GM23248 (cell line): ENCODE measurements at regions not wholly inside any gene's neighbourhood (a gene's known extent, or its start where the extent isn't known, plus 50 kb on each side); places are given as distances from the start of the nearest gene placed in this dataset.
"Not testable (repeated sequence)": the region's sequence is repeated elsewhere in the genome, so short reads cannot be mapped to it uniquely, and the experiment has no call there.

Source experiments
- DNase-seq: peaks from one replicate; pipeline ENCODE4 v3.0.0-alpha.2; 2015
- H2AFZ ChIP-seq: fragments of 200-600 bp; sonication (generic); 2 replicates; pipeline ENCODE4 v1.6.1; 2016; ENCODE audit warnings: antibody characterized with exemption
- H3F3A ChIP-seq: fragments of 200-600 bp; sonication (generic); 2 replicates; pipeline ENCODE4 v1.6.1; 2016; ENCODE audit warnings: mild to moderate bottlenecking, antibody characterized with exemption, mixed run types; ENCODE audit not compliant: insufficient read depth
- H3K27ac ChIP-seq: fragments of 200-600 bp; sonication (generic); 2 replicates; pipeline ENCODE4 v1.5.1; 2016; ENCODE audit warnings: mild to moderate bottlenecking
- H3K27me3 ChIP-seq: fragments of 200-600 bp; sonication (generic); replicated peaks from 2 replicates; pipeline ENCODE4 v1.6.1; 2016; ENCODE audit warnings: mild to moderate bottlenecking; ENCODE audit not compliant: insufficient read depth
- H3K36me3 ChIP-seq: fragments of 200-600 bp; sonication (generic); 2 replicates; pipeline ENCODE4 v1.6.1; 2016; ENCODE audit warnings: low read depth, mild to moderate bottlenecking
- H3K4me1 ChIP-seq: fragments of 200-600 bp; sonication (generic); 2 replicates; pipeline ENCODE4 v1.6.1; 2016; ENCODE audit warnings: mild to moderate bottlenecking; ENCODE audit not compliant: insufficient read depth
- H3K4me2 ChIP-seq: fragments of 200-600 bp; sonication (generic); one replicate; pipeline ENCODE4 v1.6.1; 2016; ENCODE audit warnings: mild to moderate bottlenecking; ENCODE audit not compliant: unreplicated experiment
- H3K4me3 ChIP-seq: fragments of 200-600 bp; sonication (generic); 2 replicates; pipeline ENCODE4 v1.5.1; 2016; ENCODE audit warnings: mild to moderate bottlenecking
- H3K79me2 ChIP-seq: fragments of 200-600 bp; sonication (generic); 2 replicates; pipeline ENCODE4 v1.6.1; 2016; ENCODE audit warnings: mild to moderate bottlenecking; ENCODE audit not compliant: insufficient read depth
- H3K9ac ChIP-seq: fragments of 200-600 bp; sonication (generic); 2 replicates; pipeline ENCODE4 v1.6.1; 2016; ENCODE audit warnings: mild to moderate bottlenecking
- H3K9me2 ChIP-seq: fragments of 200-600 bp; sonication (generic); 2 replicates; pipeline ENCODE4 v1.6.1; 2016; ENCODE audit warnings: mixed run types, mild to moderate bottlenecking, moderate library complexity; ENCODE audit not compliant: insufficient read depth
- H3K9me3 ChIP-seq: fragments of 200-600 bp; sonication (generic); one replicate; pipeline ENCODE4 v1.6.1; 2017; ENCODE audit warnings: low read depth
- H4K20me1 ChIP-seq: fragments of 200-600 bp; sonication (generic); 2 replicates; pipeline ENCODE4 v1.6.0; 2016; ENCODE audit not compliant: insufficient read depth
- EZH2 ChIP-seq: fragments of 200-600 bp; sonication (generic); IDR thresholded peaks from 2 replicates; pipeline ENCODE4 v1.6.1; 2018; ENCODE audit warnings: antibody characterized with exemption, mild to moderate bottlenecking; ENCODE audit not compliant: insufficient read depth, poor library complexity, severe bottlenecking
- EZH2phosphoT487 ChIP-seq: fragments of 200-600 bp; sonication (generic); IDR thresholded peaks from 2 replicates; pipeline ENCODE4 v1.6.1; 2018; ENCODE audit warnings: antibody characterized with exemption, moderate library complexity, mild to moderate bottlenecking, low read depth; ENCODE audit not compliant: insufficient read depth
- WGBS, 2 experiments: methylation state at CpG; one replicate each; pipeline ENCODE4 v1.1.6; 2015 to 2017; ENCODE audit warnings: low lambda C conversion rate in 2 of 2, low coverage in 1 of 2; ENCODE audit errors: missing lambda C conversion rate in 2 of 2; 5-methylcytosine and 5-hydroxymethylcytosine counted together
- in situ Hi-C: fragments of 300-500 bp; cut with MboI; formaldehyde crosslinking; loops from 2 replicates; pipeline ENCODE4 v1.15.0; 2020

DNA sequence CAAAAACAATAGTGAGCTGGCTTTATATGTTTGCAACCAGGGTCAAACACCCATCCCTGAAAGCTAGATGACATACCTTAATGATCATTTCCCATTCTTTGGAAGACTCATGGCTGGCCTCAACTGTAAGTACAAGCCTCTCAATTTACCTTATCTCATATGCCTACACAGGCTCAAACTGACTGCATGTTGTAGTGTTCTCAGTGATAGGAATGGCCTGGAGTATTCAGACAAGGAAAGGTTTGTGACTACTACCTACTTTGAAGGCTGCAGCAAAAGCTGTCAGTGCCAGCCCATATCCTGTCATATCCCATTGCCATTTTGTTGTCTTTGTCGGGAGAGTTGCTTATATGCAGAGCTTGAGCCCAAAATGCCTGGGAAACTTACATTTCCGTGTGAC, 205.2 kb upstream of the MOCS1 start:
- Histone ChIP-seq H3K4me2 (no peak overlapping the region), H3K79me2 (no peaks in the 10 kb centered on the region), H2AFZ (no peak overlapping the region), H3K4me1 (no peaks in the 10 kb centered on the region), H3K27me3 (no peaks in the 10 kb centered on the region), H3K27ac (no peak overlapping the region), H3K36me3 (no peaks in the 10 kb centered on the region), H3K9me3 (no peaks in the 10 kb centered on the region), H4K20me1 (no peaks in the 10 kb centered on the region), H3F3A (no peaks in the 10 kb centered on the region), H3K4me3 (no peak overlapping the region), H3K9ac (no peak overlapping the region), H3K9me2 (no peaks in the 10 kb centered on the region)
- in situ Hi-C loops: no loop called here
- TF ChIP-seq EZH2phosphoT487: no peak
- no peak for DNase-seq
- WGBS, 2 experiments: 8 to 17% methylated on average over 2 of the region's 2 CpGs

DNA sequence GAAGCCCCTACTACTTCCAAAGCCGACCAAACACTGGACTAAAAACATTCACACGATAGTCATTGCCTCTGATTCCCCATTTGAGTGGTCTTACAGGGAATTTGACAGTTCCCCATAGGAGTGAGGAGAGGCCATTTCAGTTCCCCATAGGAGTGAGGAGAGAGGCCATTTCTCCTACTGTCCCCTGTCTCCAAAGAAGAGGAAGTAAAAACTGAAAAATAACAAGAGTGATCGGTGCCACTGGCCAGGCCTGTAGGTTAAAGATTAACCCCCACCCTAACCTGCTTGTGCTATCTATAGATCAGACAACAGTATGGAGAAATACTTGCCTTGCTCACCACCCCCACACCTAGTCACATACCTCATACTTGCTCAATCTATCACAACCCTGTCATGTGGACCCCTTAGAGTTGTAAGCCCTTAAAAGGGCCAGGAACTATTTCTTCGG, 204.0 kb upstream of the MOCS1 start:
- Histone ChIP-seq H3F3A (no peaks in the 10 kb centered on the region), H3K4me2 (no peak overlapping the region), H2AFZ (no peak overlapping the region), H3K79me2 (no peaks in the 10 kb centered on the region), H3K4me3 (no peak overlapping the region), H3K9me2 (no peaks in the 10 kb centered on the region), H3K9me3 (no peaks in the 10 kb centered on the region), H4K20me1 (no peaks in the 10 kb centered on the region), H3K4me1 (no peaks in the 10 kb centered on the region), H3K27me3 (no peaks in the 10 kb centered on the region), H3K9ac (no peak overlapping the region), H3K36me3 (no peaks in the 10 kb centered on the region), H3K27ac (no peak overlapping the region)
- no peak for DNase-seq
- TF ChIP-seq EZH2phosphoT487: no peak
- TF ChIP-seq EZH2: no peak
- WGBS, 2 experiments: 33 to 34% methylated on average over 4 of the region's 4 CpGs
- in situ Hi-C loops: no loop called here

DNA sequence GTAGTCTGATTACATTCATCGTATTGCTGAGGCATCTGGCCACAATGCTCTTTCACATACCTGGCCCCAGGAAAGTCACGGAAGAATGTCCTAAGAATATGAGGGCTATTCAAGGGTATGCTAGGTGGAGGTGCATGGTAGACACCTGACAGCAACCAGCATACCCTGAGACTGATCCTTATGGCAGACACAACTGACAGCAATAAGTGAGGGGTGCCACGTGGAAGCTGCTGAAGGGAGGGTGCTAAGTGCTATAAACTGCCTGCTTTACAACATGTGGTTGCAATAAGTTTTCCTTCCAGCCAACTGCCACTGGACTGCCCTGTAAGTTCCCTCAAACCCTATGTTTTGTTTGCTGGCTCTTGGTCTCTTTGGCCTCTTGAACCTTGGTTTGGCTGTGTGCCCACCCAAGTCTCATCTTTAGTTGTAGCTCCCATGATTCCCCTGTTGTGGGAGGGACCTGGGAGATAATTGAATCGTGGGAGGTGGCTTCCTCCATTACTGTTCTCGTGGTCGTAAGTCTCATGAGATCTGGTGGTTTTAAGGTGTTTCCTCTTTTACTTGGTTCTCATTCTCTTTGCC, 201.3 kb upstream of the MOCS1 start:
- Histone ChIP-seq H4K20me1 (no peaks in the 10 kb centered on the region), H3K9me2 (no peaks in the 10 kb centered on the region), H3K36me3 (no peaks in the 10 kb centered on the region), H2AFZ (no peak overlapping the region), H3K4me1 (no peaks in the 10 kb centered on the region), H3K4me3 (no peak overlapping the region), H3K4me2 (no peak overlapping the region), H3K9ac (no peak overlapping the region), H3K27ac (no peak overlapping the region), H3K79me2 (no peaks in the 10 kb centered on the region), H3F3A (no peaks in the 10 kb centered on the region), H3K9me3 (no peaks in the 10 kb centered on the region), H3K27me3 (no peaks in the 10 kb centered on the region)
- 9 to 19% methylated on average over 6 of the region's 6 CpGs for WGBS, 2 experiments
- no peak for TF ChIP-seq EZH2phosphoT487
- TF ChIP-seq EZH2: no peak
- in situ Hi-C loops: no loop called here
- DNase-seq: no peak

DNA sequence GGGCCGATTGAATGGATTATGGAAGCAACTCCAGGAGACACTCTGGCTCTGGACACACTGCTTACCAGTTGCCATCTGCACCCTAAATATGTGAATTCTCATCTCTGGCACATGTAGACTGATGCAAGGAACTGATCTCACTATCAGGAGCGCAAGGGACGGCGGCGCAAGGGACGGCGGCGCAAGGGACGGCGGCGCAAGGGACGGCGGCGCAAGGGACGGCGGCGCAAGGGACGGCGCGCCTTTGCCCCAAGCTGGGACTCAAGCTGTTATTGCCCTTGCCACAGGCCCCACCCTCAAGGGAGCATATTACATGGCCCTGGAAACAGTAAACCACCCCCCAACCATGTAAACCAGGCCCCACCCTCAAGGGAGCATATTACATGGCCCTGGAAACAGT, 199.7 kb upstream of the MOCS1 start:
- in situ Hi-C loops, H3K27me3 ChIP-seq, H3K27ac ChIP-seq, H3K9ac ChIP-seq, H3K36me3 ChIP-seq, H3K4me1 ChIP-seq, DNase-seq, H4K20me1 ChIP-seq, H3F3A ChIP-seq, H3K9me3 ChIP-seq, H3K9me2 ChIP-seq, H3K79me2 ChIP-seq, H2AFZ ChIP-seq, H3K4me2 ChIP-seq, H3K4me3 ChIP-seq: not testable (repeated sequence)
- WGBS, 2 experiments: 85 to 86% methylated on average over 20 of the region's 20 CpGs

DNA sequence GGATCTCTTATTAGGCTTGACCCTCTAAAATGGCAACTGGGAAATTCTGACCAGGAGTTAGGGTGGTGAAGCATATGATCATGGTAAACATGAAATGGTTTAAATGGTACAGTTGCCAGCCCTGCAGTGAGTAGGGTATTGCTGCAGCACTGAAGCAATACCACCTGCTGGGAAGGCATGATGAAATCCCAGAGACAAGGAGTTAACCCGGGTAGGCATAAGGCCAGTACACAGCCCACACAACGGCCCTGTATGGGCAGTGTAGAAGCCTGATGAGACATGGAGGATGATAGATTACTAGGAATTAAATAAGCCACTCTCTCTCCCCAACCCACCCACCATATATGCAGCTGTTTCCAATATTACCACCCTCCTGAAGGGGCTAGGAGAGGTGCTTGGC, 197.4 kb upstream of the MOCS1 start:
- no peak overlapping the region for H3K4me2 ChIP-seq
- TF ChIP-seq EZH2 (no peak), EZH2phosphoT487 (no peak)
- H3K27ac ChIP-seq: no peak overlapping the region
- H3K9me3 ChIP-seq: no peaks in the 10 kb centered on the region
- WGBS, 2 experiments: 25 to 31% methylated on average over 2 of the region's 2 CpGs
- in situ Hi-C loops: no loop called here
- H3K4me3 ChIP-seq: no peak overlapping the region
- H3F3A ChIP-seq: no peaks in the 10 kb centered on the region
- no peak overlapping the region for H3K9ac ChIP-seq
- no peaks in the 10 kb centered on the region for H3K79me2 ChIP-seq
- no peak overlapping the region for H2AFZ ChIP-seq
- H4K20me1 ChIP-seq: no peaks in the 10 kb centered on the region
- H3K4me1 ChIP-seq: no peaks in the 10 kb centered on the region
- no peak for DNase-seq
- no peaks in the 10 kb centered on the region for H3K36me3 ChIP-seq
- H3K9me2 ChIP-seq: no peaks in the 10 kb centered on the region
- no peaks in the 10 kb centered on the region for H3K27me3 ChIP-seq
